ENCODE measurements at regions not wholly inside any gene's neighbourhood (a gene's known extent, or its start where the extent isn't known, plus 50 kb on each side); places are given as distances from the start of the nearest gene placed in this dataset.

GRCh38 chr2:172288603-172289002 lies 138.8 kb upstream of the ITGA6 start:
- TF ChIP-seq ZNF274 (IDR thresholded peaks at IDR 0.05; ENCODE audit: low read depth, low read length), result no peak
- no peak for TF ChIP-seq YY1 (IDR thresholded peaks at IDR 0.05; ENCODE audit: insufficient read depth, insufficient read length)

All from NT2/D1 (cell line).